Fibroblast of mammary gland (primary cell): ENCODE measurements at regions not wholly inside any gene's neighbourhood (a gene's known extent, or its start where the extent isn't known, plus 50 kb on each side); places are given as distances from the start of the nearest gene placed in this dataset.

ENCODE experiments used
- DNase-seq: peaks from one replicate; pipeline ENCODE4 v3.0.0-alpha.2; 2010; ENCODE audit warnings: low read depth
- H3K4me3 ChIP-seq: 2 replicates; pipeline ENCODE4 v1.5.1; 2011; ENCODE audit warnings: low read depth, mild to moderate bottlenecking, low read length, moderate library complexity; ENCODE audit not compliant: control insufficient read depth
- CTCF ChIP-seq: conservative IDR thresholded peaks from 2 replicates; pipeline ENCODE4 v1.5.1; 2011; ENCODE audit warnings: low read depth, low read length, inconsistent platforms; ENCODE audit not compliant: control insufficient read depth, insufficient read depth

DNA sequence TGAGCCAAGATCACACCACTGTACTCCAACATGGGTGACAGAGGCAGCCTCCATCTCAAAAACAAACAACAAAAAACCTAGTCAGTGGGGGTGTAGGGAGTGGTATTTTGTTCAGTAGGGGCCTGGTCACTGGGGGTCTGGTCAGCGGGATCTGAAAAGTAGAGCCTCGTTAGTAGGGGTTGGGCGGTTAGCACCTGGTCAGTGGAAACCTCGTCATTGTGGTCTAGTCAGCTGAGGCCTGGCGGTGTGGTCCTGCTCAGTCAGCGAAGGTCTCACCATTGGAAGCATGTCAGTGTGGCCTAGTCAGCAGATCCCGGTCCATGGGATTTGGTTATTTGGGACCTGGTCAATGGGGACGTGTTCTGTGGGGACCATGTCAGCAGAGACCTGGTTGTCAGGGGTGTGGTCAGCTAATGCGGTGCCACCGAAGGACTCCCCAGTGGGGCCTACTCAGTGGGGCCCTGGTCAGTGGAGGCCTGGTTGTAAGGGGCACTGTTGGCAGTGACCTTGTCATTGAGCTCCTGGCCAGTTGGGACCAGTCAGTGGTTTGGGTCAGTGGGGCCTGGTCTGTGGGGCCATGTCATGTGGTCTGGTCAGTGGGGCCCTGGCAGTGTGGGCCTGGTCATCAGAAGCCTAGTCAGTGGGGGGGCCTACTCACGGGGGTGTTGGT lies 63.0 kb upstream of the TPM4 start:
- no peak overlapping the region for H3K4me3 ChIP-seq
- no peak for DNase-seq
- no peak for TF ChIP-seq CTCF

GRCh38 chr19:16013851-16014840 lies 62.1 kb upstream of the TPM4 start:
- DNase-seq = no peak
- TF ChIP-seq CTCF = no peak
- no peak overlapping the region for H3K4me3 ChIP-seq

- H3K4me3 ChIP-seq = no peak overlapping the region
- TF ChIP-seq CTCF = no peak
- no peak for DNase-seq
These were observed 61.1 kb upstream of the TPM4 start for GRCh38 chr19:16014923-16015804.

- H3K4me3 ChIP-seq = no peak overlapping the region
- no peak for TF ChIP-seq CTCF
- DNase-seq = no peak
These were observed 60.5 kb upstream of the TPM4 start for GRCh38 chr19:16015805-16016173.

DNA sequence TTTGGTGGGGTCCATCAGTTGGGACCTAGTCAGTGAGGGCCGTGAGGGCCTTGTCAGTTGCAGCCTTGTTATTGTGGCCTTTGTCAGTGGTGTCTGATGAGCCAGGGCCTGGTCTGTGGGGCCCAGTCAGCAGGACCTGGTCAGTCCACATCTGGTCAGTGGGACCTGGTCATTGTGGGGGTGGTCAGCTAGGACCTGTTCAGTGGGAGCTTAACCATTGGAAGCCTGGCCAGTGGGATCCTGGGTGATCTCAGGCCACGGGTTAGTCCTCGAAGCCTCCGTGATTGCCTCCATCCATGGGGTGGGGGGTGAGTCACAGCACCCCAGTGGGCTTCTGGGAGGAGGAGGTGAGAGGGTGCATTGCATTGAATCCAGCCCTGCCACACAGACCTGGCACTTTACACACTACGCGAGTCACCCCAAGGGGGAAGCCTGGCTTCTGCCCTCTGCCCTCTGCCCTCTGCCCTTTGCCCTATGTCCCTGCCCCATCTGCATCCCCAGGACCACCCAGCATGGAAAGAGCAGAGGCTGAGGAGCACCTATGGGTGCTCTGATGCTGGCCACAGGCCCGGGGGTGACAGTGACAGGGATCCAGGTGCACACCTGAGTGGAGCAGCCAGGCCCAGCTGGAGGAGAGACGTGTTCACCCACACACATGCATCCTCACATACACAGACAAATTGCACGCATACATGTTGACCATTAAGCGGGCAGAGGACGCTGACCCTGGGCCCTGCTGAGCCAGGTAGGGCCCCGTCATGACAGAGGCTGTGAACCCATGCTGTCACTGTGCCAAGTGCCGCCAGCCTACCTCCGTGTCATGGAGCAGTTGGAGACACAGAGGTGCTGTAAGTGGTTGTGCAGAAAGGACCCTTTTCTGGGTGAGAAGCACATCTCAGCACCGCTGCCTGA lies 59.8 kb upstream of the TPM4 start:
- DNase-seq = no peak
- TF ChIP-seq CTCF = no peak
- H3K4me3 ChIP-seq = no peak overlapping the region
